GM12872 (cell line): ENCODE measurements at regions not wholly inside any gene's neighbourhood (a gene's known extent, or its start where the extent isn't known, plus 50 kb on each side); places are given as distances from the start of the nearest gene placed in this dataset.

Experiments used
- TF ChIP-seq, protein P1 (sequence below): IDR thresholded peaks from 3 replicates; pipeline ENCODE4 v1.5.1; 2011; ENCODE audit warnings: low read depth, mild to moderate bottlenecking, low read length, moderate library complexity; ENCODE audit not compliant: insufficient read depth

DNA sequence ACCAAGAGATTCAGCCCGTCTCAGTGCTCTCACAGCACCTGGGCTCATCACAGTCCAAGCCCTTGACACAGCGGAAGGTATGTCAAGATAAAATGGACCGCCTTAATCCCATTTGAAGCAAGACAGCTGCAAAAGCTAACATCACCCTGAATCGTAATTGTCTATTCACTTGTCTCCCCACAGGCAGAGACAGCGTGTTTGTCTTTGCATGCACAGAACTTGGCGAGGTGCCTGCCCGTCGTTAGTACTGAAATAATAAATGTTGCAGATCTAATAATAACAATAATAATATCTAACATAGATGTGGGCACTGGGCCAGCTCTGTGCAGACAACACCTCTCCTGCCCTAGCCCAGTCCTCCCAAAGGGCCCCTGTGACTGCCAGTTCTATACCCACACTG is 271.7 kb downstream of the NPHP4 start:
- TF ChIP-seq, protein P1, sequence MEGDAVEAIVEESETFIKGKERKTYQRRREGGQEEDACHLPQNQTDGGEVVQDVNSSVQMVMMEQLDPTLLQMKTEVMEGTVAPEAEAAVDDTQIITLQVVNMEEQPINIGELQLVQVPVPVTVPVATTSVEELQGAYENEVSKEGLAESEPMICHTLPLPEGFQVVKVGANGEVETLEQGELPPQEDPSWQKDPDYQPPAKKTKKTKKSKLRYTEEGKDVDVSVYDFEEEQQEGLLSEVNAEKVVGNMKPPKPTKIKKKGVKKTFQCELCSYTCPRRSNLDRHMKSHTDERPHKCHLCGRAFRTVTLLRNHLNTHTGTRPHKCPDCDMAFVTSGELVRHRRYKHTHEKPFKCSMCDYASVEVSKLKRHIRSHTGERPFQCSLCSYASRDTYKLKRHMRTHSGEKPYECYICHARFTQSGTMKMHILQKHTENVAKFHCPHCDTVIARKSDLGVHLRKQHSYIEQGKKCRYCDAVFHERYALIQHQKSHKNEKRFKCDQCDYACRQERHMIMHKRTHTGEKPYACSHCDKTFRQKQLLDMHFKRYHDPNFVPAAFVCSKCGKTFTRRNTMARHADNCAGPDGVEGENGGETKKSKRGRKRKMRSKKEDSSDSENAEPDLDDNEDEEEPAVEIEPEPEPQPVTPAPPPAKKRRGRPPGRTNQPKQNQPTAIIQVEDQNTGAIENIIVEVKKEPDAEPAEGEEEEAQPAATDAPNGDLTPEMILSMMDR: no peak

DNA sequence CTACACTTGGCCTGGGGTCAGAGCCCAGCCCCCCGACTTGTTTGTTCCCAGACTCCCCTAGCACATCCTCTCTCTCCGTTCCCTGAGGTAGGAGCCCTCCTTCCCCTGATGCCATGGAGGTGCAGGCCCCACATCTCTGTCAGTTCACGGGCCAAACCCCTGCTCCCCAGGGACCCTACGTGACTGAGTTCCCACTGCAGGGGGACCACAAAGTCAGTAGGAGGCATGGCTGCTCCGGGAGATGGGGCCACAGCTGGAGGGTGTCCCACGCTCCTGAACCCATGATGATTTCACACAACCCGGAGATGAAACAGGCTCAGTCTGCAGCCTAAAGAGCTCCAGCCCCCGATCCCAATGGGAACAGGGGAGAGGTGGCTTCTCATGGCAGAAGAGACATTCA is 272.2 kb downstream of the NPHP4 start:
- TF ChIP-seq, protein P1: no peak

DNA sequence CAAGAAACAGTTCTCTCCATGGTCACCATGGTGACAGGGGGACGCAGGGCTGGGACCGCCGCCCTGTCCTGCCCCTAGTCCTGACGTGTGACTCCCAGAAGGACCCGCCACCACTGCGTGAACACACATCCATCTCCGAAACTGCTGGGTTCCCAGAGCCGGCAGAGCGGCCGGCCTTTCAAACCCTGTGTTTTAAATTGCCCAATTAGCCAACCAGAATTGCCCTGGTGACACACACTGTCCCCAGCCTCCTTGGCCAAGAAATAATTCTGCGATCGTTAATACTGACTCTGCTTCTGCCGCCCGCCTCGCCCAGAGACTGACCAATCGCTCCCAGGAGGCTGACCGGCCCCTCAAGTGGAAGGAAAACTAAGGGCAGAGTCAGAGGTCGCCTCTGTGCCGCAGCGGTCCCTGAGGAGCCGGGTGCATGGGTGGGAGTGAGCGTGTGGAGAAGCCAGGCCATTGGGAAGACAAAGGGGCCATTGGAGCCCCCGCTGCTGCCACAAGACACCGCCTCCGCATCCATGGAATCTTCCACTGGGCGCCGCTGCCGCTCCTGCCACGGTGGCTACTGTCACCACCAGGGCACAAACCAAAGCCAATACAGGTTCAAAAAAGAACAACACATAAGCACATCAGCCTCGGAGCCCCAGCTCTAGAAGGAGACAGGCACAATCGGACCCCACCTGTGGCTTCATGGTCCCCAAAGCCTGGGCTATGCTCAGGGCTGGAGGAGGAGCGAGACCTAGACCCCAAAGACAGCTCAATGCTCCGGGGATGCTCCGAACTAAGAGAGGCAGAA is 273.2 kb downstream of the NPHP4 start:
- TF ChIP-seq, protein P1: no peak

DNA sequence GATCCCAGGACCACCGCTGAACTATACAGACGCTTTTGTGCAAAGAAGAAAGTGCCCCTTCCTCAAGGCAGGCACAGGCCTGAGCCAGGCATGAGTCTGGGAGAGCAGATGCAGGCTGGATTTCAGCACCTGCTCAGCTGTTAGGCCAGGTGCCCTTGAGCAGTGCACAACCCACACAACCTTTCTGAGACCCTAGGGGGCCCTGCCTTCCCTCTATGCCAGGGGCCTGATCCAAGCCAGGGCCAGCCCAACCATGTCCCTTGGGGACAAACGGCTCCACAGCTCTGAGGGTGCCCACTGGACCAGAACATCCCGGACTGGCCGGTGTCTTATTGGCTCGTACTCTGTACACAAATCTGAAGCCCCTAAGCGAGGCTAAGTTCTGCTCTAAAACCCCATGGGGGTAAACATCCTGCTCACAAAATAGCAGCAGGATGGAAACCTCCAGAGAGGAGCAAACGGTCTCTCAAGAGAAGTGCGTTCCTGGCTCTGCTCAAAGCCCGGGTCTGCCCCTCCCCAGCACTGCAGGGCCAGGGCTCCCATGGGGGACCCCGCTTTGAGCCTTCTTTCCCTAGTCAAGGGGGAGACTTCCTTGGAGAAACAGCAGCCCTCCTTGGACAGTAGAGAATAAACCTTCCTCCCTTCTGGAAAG is 275.1 kb downstream of the NPHP4 start:
- TF ChIP-seq, protein P1: no peak

DNA sequence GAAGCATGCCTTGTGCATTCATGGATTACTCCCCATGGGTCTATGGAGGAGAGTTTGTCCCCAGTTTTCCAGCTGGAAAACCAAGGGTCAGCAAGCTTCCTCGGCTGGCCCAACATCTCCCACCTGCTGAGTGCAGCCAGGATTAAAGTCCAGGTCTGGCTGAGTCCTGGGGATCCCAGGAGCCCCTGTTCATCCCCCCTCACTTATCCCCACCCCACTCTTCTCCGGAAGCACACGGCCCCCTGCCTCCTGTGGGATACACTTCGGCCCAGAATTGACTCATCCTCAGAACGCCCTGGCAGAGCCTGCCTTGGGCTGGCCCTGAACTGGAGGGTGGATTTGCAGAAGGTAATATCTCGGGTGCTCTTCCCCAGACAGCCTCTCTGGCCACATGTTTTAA is 276.1 kb downstream of the NPHP4 start:
- TF ChIP-seq, protein P1: no peak

DNA sequence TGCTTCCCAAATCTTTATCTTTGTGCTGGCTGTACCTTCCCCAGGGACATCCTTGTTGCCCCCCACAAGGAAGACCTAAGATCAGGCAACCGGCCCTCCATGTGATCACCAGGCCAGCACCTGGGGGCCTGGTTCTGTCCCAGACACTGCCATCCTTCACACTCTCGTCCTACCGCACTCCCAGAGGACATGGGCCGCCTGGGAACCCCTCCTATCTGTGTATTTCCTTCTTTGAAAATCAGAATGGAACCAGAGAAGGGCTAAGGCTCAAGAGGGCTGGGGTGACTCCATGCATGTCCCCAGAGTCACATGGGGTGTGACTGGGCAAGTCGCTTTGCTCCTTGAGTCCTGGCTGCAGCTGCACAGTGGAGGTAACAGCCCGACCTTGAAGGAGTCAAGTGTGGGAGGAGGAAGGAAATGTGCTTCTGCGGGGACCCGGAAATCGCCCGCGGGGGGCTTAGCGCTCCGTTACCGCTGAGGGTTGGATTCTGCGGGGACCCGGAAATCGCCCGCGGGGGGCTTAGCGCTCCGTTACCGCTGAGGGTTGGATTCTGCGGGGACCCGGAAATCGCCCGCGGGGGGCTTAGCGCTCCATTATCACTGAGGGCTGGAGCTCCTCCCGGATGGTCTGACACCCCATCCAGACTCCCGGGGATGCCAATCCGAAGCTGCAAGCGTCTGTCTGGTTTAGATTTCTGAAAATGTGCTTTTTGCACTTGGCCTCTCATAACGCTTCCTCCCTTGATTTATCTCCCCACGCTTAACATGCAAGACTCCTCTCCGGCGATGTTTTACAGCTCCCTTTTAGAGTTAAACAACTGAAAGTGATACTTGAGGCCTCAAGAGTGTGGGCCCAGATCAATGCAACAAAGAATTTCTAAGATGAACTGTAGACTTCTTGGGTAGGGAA is 278.9 kb downstream of the NPHP4 start:
- TF ChIP-seq, protein P1: no peak
